Natural killer cell (primary cell): ENCODE measurements at regions not wholly inside any gene's neighbourhood (a gene's known extent, or its start where the extent isn't known, plus 50 kb on each side); places are given as distances from the start of the nearest gene placed in this dataset.

ENCODE experiments used
- ATAC-seq, 3 donors: fragments of 150-1000 bp in 2 of 3; fragments of 200-7000 bp in 1 of 3; cut with Tn5 transposase; 1 replicate in 1 of 3; 2 replicates in 2 of 3; pipeline ENCODE4 v1.10.0; 2021; ENCODE audit warnings: mild to moderate bottlenecking in 2 of 3, moderate library complexity in 2 of 3
- DNase-seq, 2 donors: peaks; one replicate each; pipeline versions ENCODE4 v3.0.0 to v3.0.0-alpha.2; 2013 to 2021; ENCODE audit warnings: mixed read lengths in 1 of 2
- H3K27ac ChIP-seq: one replicate; pipeline ENCODE4 v1.5.1; 2013; ENCODE audit warnings: mild to moderate bottlenecking, low read length
- H3K27me3 ChIP-seq: one replicate; pipeline ENCODE4 v1.6.1; 2013; ENCODE audit warnings: low read length; ENCODE audit not compliant: control insufficient read depth, insufficient read depth
- H3K36me3 ChIP-seq: one replicate; pipeline ENCODE4 v1.6.1; 2013; ENCODE audit warnings: low read length; ENCODE audit not compliant: control insufficient read depth, insufficient read depth
- H3K4me1 ChIP-seq: one replicate; pipeline ENCODE4 v1.6.1; 2013; ENCODE audit warnings: low read length; ENCODE audit not compliant: control insufficient read depth, insufficient read depth
- H3K4me3 ChIP-seq: one replicate; pipeline ENCODE4 v1.5.1; 2013; ENCODE audit warnings: low read length
- H3K9me3 ChIP-seq: one replicate; pipeline ENCODE4 v1.6.1; 2013; ENCODE audit warnings: low read length; ENCODE audit not compliant: control insufficient read depth, insufficient read depth
- H3K27ac Mint-ChIP-seq, 2 donors: one replicate each; pipeline ENCODE4 v1.8.0; 2022; ENCODE audit warnings: mild to moderate bottlenecking in 2 of 2, mixed read lengths in 2 of 2, moderate library complexity in 1 of 2
- H3K27me3 Mint-ChIP-seq, 2 donors: one replicate each; pipeline ENCODE4 v1.8.0; 2022; ENCODE audit warnings: low read depth in 2 of 2, mixed read lengths in 2 of 2
- H3K36me3 Mint-ChIP-seq: one replicate; pipeline ENCODE4 v1.8.0; 2022; ENCODE audit warnings: mixed read lengths
- H3K4me1 Mint-ChIP-seq, 2 donors: one replicate each; pipeline ENCODE4 v1.8.0; 2022; ENCODE audit warnings: mixed read lengths in 2 of 2
- H3K4me3 Mint-ChIP-seq: one replicate; pipeline ENCODE4 v1.8.0; 2022; ENCODE audit warnings: mild to moderate bottlenecking, moderate library complexity, mixed read lengths
- H3K9me3 Mint-ChIP-seq, 2 donors: one replicate each; pipeline ENCODE4 v1.8.0; 2022; ENCODE audit warnings: mixed read lengths in 2 of 2
- WGBS: methylation state at CpG from one replicate; pipeline ENCODE4 v1.1.7; 2013; ENCODE audit warnings: missing lambda C conversion rate; ENCODE audit not compliant: insufficient coverage; 5-methylcytosine and 5-hydroxymethylcytosine counted together
- intact Hi-C: fragments of 100-400 bp; cut with micrococcal nuclease; formaldehyde crosslinking; loops from one replicate; pipeline ENCODE4 v1.14.2; 2022
- TF ChIP-seq, protein P1 (sequence below): fragments of 200-600 bp; IDR thresholded peaks from one replicate; pipeline ENCODE4 v1.8.0; 2022; ENCODE audit warnings: antibody characterized with exemption

DNA sequence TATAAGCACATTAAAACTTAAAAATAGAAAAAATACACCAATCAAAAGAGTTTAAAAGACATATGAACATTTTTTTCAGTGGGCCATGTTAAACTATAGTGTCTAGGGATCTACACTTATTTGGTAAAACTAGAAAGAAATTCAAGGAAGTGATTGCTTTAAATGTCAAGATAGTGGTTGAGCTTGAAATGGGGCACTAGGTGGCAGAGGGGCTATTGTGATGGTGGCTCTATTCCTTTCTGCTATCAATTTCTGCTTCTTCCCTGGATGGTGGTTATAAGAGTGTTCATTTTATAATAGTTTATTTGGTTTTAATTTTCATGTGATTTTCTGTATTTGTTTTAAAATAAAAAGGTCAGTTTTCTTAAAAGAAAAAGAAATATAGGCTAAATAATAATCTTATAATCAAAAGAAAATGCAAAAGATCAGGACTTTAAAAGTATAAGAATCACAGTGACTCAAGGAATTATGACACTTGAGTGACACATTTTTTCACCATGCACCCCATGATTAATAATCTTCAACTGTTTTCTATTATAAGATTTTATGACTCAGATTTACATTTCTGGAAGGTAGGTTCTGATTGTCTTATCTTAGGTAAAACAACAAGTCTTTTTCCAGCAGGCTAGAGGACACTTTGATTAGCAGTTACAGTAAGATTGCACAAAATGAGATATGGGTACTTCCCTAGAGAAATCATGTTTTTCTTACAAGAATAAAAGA is 137.5 kb downstream of the FSCB start:
- intact Hi-C loops: no loop called here

DNA sequence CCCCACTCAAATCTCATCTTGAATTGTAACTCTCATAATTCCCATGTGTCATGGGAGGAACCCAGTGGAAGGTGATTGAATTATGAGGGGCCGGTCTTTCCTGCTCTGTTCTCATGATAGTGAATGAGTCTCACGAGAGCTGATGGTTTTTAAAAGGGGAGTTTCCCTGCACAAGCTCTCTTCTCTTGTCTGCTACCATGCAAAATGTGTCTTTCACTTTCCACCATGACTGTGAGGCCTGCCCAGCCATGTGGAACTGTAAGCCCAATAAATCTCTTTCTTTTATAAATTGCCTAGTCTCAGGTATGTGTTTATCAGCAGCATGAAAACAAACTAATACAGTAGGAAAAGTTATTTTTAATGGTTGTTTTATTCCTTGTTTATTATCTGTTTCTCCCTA is 146.0 kb downstream of the FSCB start:
- Histone ChIP-seq H3K36me3 (no peaks in the 10 kb centered on the region), H3K4me1 (no peaks in the 10 kb centered on the region), H3K4me3 (no peak overlapping the region), H3K27me3 (no peaks in the 10 kb centered on the region), H3K9me3 (peaks cover 3% of the 10 kb centered on the region), H3K27ac (no peak overlapping the region)
- no peaks in the 10 kb centered on the region for H3K4me1 Mint-ChIP-seq
- no peak for ATAC-seq
- DNase-seq: no peak
- no peaks in the 10 kb centered on the region for H3K36me3 Mint-ChIP-seq
- WGBS: 85% methylated on average over 2 of the region's 2 CpGs
- no peaks in the 10 kb centered on the region for H3K27me3 Mint-ChIP-seq
- intact Hi-C loops: no loop called here
- no peak overlapping the region for H3K27ac Mint-ChIP-seq
- H3K9me3 Mint-ChIP-seq: peaks cover 10 to 18% of the 10 kb centered on the region in 2 donors
- TF ChIP-seq, protein P1, sequence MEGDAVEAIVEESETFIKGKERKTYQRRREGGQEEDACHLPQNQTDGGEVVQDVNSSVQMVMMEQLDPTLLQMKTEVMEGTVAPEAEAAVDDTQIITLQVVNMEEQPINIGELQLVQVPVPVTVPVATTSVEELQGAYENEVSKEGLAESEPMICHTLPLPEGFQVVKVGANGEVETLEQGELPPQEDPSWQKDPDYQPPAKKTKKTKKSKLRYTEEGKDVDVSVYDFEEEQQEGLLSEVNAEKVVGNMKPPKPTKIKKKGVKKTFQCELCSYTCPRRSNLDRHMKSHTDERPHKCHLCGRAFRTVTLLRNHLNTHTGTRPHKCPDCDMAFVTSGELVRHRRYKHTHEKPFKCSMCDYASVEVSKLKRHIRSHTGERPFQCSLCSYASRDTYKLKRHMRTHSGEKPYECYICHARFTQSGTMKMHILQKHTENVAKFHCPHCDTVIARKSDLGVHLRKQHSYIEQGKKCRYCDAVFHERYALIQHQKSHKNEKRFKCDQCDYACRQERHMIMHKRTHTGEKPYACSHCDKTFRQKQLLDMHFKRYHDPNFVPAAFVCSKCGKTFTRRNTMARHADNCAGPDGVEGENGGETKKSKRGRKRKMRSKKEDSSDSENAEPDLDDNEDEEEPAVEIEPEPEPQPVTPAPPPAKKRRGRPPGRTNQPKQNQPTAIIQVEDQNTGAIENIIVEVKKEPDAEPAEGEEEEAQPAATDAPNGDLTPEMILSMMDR: no peak
- H3K4me3 Mint-ChIP-seq: no peak overlapping the region

More for the DNA sequence above, 137.5 kb downstream of the FSCB start:
- no peak for ATAC-seq
- Mint-ChIP-seq H3K27ac (no peak overlapping the region), H3K4me3 (no peak overlapping the region), H3K4me1 (no peaks in the 10 kb centered on the region), H3K9me3 (peaks cover 17 to 19% of the 10 kb centered on the region in 2 donors), H3K27me3 (no peaks in the 10 kb centered on the region), H3K36me3 (no peaks in the 10 kb centered on the region)
- Histone ChIP-seq H3K27me3 (no peaks in the 10 kb centered on the region), H3K4me1 (no peaks in the 10 kb centered on the region), H3K4me3 (no peak overlapping the region), H3K9me3 (no peaks in the 10 kb centered on the region), H3K36me3 (no peaks in the 10 kb centered on the region), H3K27ac (no peak overlapping the region)
- DNase-seq: no peak
- TF ChIP-seq, protein P1: no peak

DNA sequence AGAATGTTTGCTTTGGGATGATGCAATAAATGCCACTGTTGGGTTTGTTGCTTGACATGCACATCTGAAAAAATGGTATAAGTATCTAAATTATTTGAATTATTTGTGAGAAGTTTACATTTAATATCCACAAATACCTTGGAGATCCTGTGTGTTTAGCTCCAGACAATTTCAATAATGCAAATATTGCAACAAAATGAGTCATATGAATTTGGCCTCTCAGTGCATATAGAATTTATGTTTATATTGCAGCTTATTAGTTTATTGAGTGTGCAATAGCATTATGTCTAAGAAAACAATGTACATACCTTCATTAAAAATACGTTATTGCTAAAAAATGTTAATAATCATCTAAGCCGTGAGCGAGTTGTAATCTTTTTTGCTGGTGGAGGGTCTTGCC is 153.3 kb downstream of the FSCB start:
- no peaks in the 10 kb centered on the region for H3K36me3 Mint-ChIP-seq
- 100% methylated on average over 2 of the region's 3 CpGs for whole genome bisulfite sequencing
- H3K36me3 ChIP-seq: no peaks in the 10 kb centered on the region

More for the DNA sequence above, 153.3 kb downstream of the FSCB start:
- intact Hi-C loops: no loop called here
- Histone ChIP-seq H3K27me3 (no peaks in the 10 kb centered on the region), H3K9me3 (peaks cover 3% of the 10 kb centered on the region), H3K4me3 (no peak overlapping the region), H3K4me1 (no peaks in the 10 kb centered on the region), H3K27ac (no peak overlapping the region)
- TF ChIP-seq, protein P1: no peak
- no peaks in the 10 kb centered on the region for H3K27me3 Mint-ChIP-seq
- peaks cover 14 to 21% of the 10 kb centered on the region in 2 donors for H3K9me3 Mint-ChIP-seq
- no peak for DNase-seq
- H3K4me1 Mint-ChIP-seq: no peaks in the 10 kb centered on the region
- H3K27ac Mint-ChIP-seq: no peak overlapping the region
- no peak overlapping the region for H3K4me3 Mint-ChIP-seq
- ATAC-seq: no peak
